ENCODE measurements at regions not wholly inside any gene's neighbourhood (a gene's known extent, or its start where the extent isn't known, plus 50 kb on each side); places are given as distances from the start of the nearest gene placed in this dataset.

GRCh38 chr1:78419309-78419708 is 71.5 kb upstream of the PTGFR start:
- peak overlapping the region; percentile 53 for H3K27ac Mint-ChIP-seq
- H3K27me3 Mint-ChIP-seq (ENCODE audit: insufficient read depth), result peaks cover 3% of the 10 kb centered on the region; the same call in 1 of the 2 replicates
- peaks cover 19% of the 10 kb centered on the region for H3K4me1 Mint-ChIP-seq (ENCODE audit: low read depth)
- H3K9me3 Mint-ChIP-seq, result no peaks in the 10 kb centered on the region
- no peak for TF ChIP-seq CTCF (IDR thresholded peaks at IDR 0.05)
- H3K4me3 Mint-ChIP-seq, result peak overlapping the region; percentile 80
- peak; percentile 79 for DNase-seq
- no peaks in the 10 kb centered on the region for H3K36me3 Mint-ChIP-seq (ENCODE audit: low read depth)

GRCh38 chr1:78420181-78420580 is 70.6 kb upstream of the PTGFR start:
- H3K36me3 Mint-ChIP-seq (ENCODE audit: low read depth), result no peaks in the 10 kb centered on the region
- no peak for DNase-seq
- H3K4me1 Mint-ChIP-seq (ENCODE audit: low read depth), result peaks cover 19% of the 10 kb centered on the region
- TF ChIP-seq CTCF (IDR thresholded peaks at IDR 0.05), result no peak
- peaks cover 5% of the 10 kb centered on the region; the same call in 1 of the 2 replicates for H3K27me3 Mint-ChIP-seq (ENCODE audit: insufficient read depth)
- no peaks in the 10 kb centered on the region for H3K9me3 Mint-ChIP-seq
- H3K27ac Mint-ChIP-seq, result no peak overlapping the region
- H3K4me3 Mint-ChIP-seq, result no peak overlapping the region

- TF ChIP-seq CTCF (IDR thresholded peaks at IDR 0.05), result no peak
- no peak overlapping the region for H3K27ac Mint-ChIP-seq
These were observed 70.1 kb upstream of the PTGFR start for GRCh38 chr1:78420688-78421087.

GRCh38 chr1:78424720-78425119 is 66.1 kb upstream of the PTGFR start:
- no peaks in the 10 kb centered on the region for H3K9me3 Mint-ChIP-seq
- H3K36me3 Mint-ChIP-seq (ENCODE audit: low read depth), result no peaks in the 10 kb centered on the region
- H3K27ac Mint-ChIP-seq, result no peak overlapping the region
- DNase-seq, result no peak
- peaks cover 5% of the 10 kb centered on the region; the same call in 1 of the 2 replicates for H3K27me3 Mint-ChIP-seq (ENCODE audit: insufficient read depth)
- no peak for TF ChIP-seq CTCF (IDR thresholded peaks at IDR 0.05)
- H3K4me1 Mint-ChIP-seq (ENCODE audit: low read depth), result peaks cover 14% of the 10 kb centered on the region
- H3K4me3 Mint-ChIP-seq, result no peak overlapping the region

More at GRCh38 chr1:78420688-78421087, 70.1 kb upstream of the PTGFR start:
- Mint-ChIP-seq H3K27me3 (ENCODE audit: insufficient read depth) (peaks cover 5% of the 10 kb centered on the region; the same call in 1 of the 2 replicates), H3K4me1 (ENCODE audit: low read depth) (peaks cover 19% of the 10 kb centered on the region), H3K36me3 (ENCODE audit: low read depth) (no peaks in the 10 kb centered on the region), H3K9me3 (no peaks in the 10 kb centered on the region), H3K4me3 (no peak overlapping the region)
- DNase-seq, result no peak

- DNase-seq, result no peak
- TF ChIP-seq CTCF (IDR thresholded peaks at IDR 0.05), result no peak
- no peaks in the 10 kb centered on the region for H3K9me3 Mint-ChIP-seq
- peaks cover 5% of the 10 kb centered on the region; the same call in 1 of the 2 replicates for H3K27me3 Mint-ChIP-seq (ENCODE audit: insufficient read depth)
- H3K4me3 Mint-ChIP-seq, result peak overlapping the region; percentile 12; the same call in 1 of the 2 replicates
- no peaks in the 10 kb centered on the region for H3K36me3 Mint-ChIP-seq (ENCODE audit: low read depth)
- H3K4me1 Mint-ChIP-seq (ENCODE audit: low read depth), result peaks cover 8% of the 10 kb centered on the region; the same call in 1 of the 2 replicates
- no peak overlapping the region for H3K27ac Mint-ChIP-seq
These were observed 64.4 kb upstream of the PTGFR start for GRCh38 chr1:78426408-78426807.

- Mint-ChIP-seq H3K9me3 (no peaks in the 10 kb centered on the region), H3K27ac (no peak overlapping the region), H3K4me1 (ENCODE audit: low read depth) (peaks cover 17% of the 10 kb centered on the region), H3K27me3 (ENCODE audit: insufficient read depth) (peaks cover 5% of the 10 kb centered on the region; the same call in 1 of the 2 replicates), H3K4me3 (no peak overlapping the region), H3K36me3 (ENCODE audit: low read depth) (0 out of 2 replicates have a peak, but pooled peaks cover 6% of the 10 kb centered on the region)
- DNase-seq, result no peak
- no peak for TF ChIP-seq CTCF (IDR thresholded peaks at IDR 0.05)
These were observed 63.3 kb upstream of the PTGFR start for GRCh38 chr1:78427506-78427905.
